ENCODE measurements at regions not wholly inside any gene's neighbourhood (a gene's known extent, or its start where the extent isn't known, plus 50 kb on each side); places are given as distances from the start of the nearest gene placed in this dataset.

- DNase-seq (ENCODE audit: extremely low read depth, low read depth), result no peak
- no peak for TF ChIP-seq CTCF (IDR thresholded peaks at IDR 0.05; ENCODE audit: low read depth, low read length)
These were observed 282.2 kb downstream of the RRAGC start for GRCh38 chr1:38577385-38577784.

DNA sequence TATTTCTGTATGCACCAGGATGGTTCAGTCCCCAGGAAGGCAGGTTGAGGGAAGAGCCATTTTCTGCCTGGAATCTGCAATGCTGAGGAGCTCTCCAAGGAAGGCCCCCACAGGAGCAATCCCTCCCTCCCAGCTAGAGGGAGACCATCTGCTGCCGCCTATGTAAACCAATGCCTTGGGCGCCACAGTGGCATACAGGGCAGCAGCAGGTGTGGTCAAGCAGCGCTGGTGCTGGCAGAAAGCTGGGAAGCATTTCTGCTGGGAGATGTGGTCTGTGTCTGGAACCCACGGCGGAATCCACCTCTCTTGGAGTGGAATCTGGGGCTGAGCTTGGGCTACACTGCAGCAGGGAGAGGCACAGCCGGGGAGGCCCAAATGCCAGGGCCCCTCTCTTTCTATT is 283.3 kb downstream of the RRAGC start:
- TF ChIP-seq CTCF (IDR thresholded peaks at IDR 0.05; ENCODE audit: low read depth, low read length), result no peak
- DNase-seq (ENCODE audit: extremely low read depth, low read depth), result no peak

- no peak for TF ChIP-seq CTCF (IDR thresholded peaks at IDR 0.05; ENCODE audit: low read depth, low read length)
- DNase-seq (ENCODE audit: extremely low read depth, low read depth), result no peak
These were observed 287.8 kb downstream of the RRAGC start for GRCh38 chr1:38571726-38572125.

DNA sequence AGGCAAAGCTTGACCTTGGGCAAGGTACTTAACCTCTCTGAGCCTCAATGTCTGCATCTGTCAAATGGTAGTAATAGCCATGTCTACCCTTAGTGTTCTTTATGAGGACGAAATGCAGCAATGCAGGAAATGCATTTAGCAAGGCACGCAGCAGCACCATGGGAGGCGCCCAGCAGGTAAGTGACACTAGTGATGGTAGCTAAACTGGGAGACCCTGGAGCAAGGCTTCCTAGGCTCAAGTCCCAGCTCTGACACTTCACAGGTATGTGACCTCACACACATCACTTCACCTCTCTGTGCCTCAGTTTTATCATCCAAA is 289.0 kb downstream of the RRAGC start:
- no peak for TF ChIP-seq CTCF (IDR thresholded peaks at IDR 0.05; ENCODE audit: low read depth, low read length)
- no peak for DNase-seq (ENCODE audit: extremely low read depth, low read depth)

GRCh38 chr1:38569932-38570656 is 289.5 kb downstream of the RRAGC start:
- TF ChIP-seq CTCF (IDR thresholded peaks at IDR 0.05; ENCODE audit: low read depth, low read length), result no peak
- DNase-seq (ENCODE audit: extremely low read depth, low read depth), result no peak

DNA sequence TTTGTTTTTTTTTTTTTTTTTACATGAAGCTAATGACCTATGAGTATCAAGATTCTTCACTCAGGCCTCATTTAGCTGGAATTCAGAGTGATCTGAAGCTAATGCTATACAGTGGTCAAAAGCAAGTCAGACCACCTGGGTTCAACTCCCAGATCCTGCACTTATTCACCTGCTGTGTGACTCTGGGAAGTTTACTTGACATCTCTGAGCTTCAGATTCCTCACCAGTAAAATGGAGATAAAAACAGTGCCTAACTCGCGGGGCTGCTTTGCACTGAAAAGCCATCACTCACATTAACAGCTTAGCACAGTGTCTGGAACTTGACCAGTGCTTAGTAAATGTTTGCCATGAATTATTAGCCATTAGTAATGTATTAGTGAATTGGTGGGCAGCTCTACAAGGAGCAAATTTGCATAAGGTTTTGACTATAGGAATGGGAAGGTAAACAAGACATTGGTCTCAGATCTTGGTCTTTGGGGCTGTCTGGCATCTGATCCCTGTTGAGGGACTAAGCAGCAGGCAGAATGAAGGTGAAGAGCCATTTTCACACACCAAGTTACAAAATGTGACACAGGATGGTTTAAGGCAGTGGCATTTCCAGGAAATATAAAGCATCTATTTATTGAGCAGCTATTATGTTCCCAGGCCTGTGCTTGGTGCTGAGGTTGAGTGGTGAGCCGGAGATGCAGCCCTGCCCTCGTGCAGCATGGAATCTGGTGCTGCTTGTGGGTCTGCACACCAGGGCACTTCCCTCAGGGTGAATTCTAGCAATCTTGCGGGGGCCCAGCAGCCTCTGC is 291.3 kb downstream of the RRAGC start:
- TF ChIP-seq CTCF (IDR thresholded peaks at IDR 0.05; ENCODE audit: low read depth, low read length), result no peak

GRCh38 chr1:38567401-38567800 is 292.2 kb downstream of the RRAGC start:
- no peak for DNase-seq (ENCODE audit: extremely low read depth, low read depth)
- TF ChIP-seq CTCF (IDR thresholded peaks at IDR 0.05; ENCODE audit: low read depth, low read length), result no peak

More for the DNA sequence above, 291.3 kb downstream of the RRAGC start:
- DNase-seq (ENCODE audit: extremely low read depth, low read depth), result no peak

Measured in AG09319 (cell line).